ENCODE measurements at regions not wholly inside any gene's neighbourhood (a gene's known extent, or its start where the extent isn't known, plus 50 kb on each side); places are given as distances from the start of the nearest gene placed in this dataset.

GRCh38 chr1:200336101-200336845 is 73.6 kb downstream of the ZNF281 start:
- Histone ChIP-seq H3K27ac (ENCODE audit: insufficient read length, low read depth, low read length) (no peak overlapping the region), H3K56ac (ENCODE audit: insufficient read length, low read depth, low read length) (no peak overlapping the region), H2BK20ac (ENCODE audit: low read depth, low read length, poor library complexity, severe bottlenecking) (no peak overlapping the region), H3K79me2 (ENCODE audit: insufficient read depth, low read length) (no peaks in the 10 kb centered on the region), H4K5ac (ENCODE audit: insufficient read length, low read depth, low read length) (no peak overlapping the region), H3K23ac (ENCODE audit: insufficient read length, low read depth, low read length) (no peak overlapping the region), H2AFZ (ENCODE audit: low read length) (no peak overlapping the region), H3K14ac (ENCODE audit: insufficient read depth, low read length) (no peak overlapping the region), H3K23me2 (ENCODE audit: insufficient read length, low read depth, low read length, poor library complexity, severe bottlenecking) (no peaks in the 10 kb centered on the region), H3K79me1 (ENCODE audit: insufficient read depth, low read depth, low read length, poor library complexity, severe bottlenecking) (no peaks in the 10 kb centered on the region), H2BK5ac (ENCODE audit: insufficient read length, low read length) (no peak overlapping the region), H4K20me1 (ENCODE audit: control insufficient read depth, insufficient read depth, insufficient read length) (no peaks in the 10 kb centered on the region), H2AK5ac (ENCODE audit: insufficient read length, low read length) (no peak overlapping the region), H4K91ac (ENCODE audit: insufficient read length, low read depth, low read length) (no peak overlapping the region), H3K9me3 (ENCODE audit: control insufficient read depth, low read depth, low read length) (no peaks in the 10 kb centered on the region), H3K4ac (ENCODE audit: low read depth, low read length) (no peak overlapping the region), H3K4me2 (ENCODE audit: insufficient read depth, insufficient read length, low read length) (no peak overlapping the region), H3K18ac (ENCODE audit: insufficient read length, low read depth, low read length) (no peak overlapping the region), H2BK12ac (ENCODE audit: insufficient read length, low read depth, low read length) (no peak overlapping the region), H2BK15ac (ENCODE audit: low read depth, low read length) (no peak overlapping the region), H3K4me1 (ENCODE audit: insufficient read depth, low read length) (peaks cover 2% of the 10 kb centered on the region; the same call in 1 of the 2 replicates), H4K8ac (replicated peaks; ENCODE audit: insufficient read length, low read depth, low read length) (no peak overlapping the region), H3T11ph (ENCODE audit: low read length) (no peak overlapping the region), H3K27me3 (ENCODE audit: insufficient read depth, low read length) (no peaks in the 10 kb centered on the region), H3K9ac (ENCODE audit: extremely low read depth, insufficient read length, low read length) (no peak overlapping the region), H2BK120ac (ENCODE audit: low read depth, low read length, poor library complexity, severe bottlenecking) (no peak overlapping the region)
- Mint-ChIP-seq H3K4me3 (no peak overlapping the region), H3K27ac (peak overlapping the region; percentile 34 to 78 (median 69); a peak in 5 of 7 replicates), H3K9me3 (no peaks in the 10 kb centered on the region), H3K27me3 (ENCODE audit: low read depth) (no peaks in the 10 kb centered on the region), H3K36me3 (ENCODE audit: insufficient read depth in 1 of 3, low read depth in 3 of 3) (no peaks in the 10 kb centered on the region), H3K4me1 (peaks cover 29 to 34% of the 10 kb centered on the region in 2 experiments)
- DNase-seq: no peak
- no CpG with 5 or more reads among the region's 4 CpGs for WGBS (ENCODE audit: extremely low coverage, insufficient read length, low lambda C conversion rate)
- TF ChIP-seq CTCF (conservative IDR thresholded peaks at IDR 0.05): no peak

Data from H9 (cell line).